Thyroid gland (tissue), 4 donors: ENCODE measurements at regions not wholly inside any gene's neighbourhood (a gene's known extent, or its start where the extent isn't known, plus 50 kb on each side); places are given as distances from the start of the nearest gene placed in this dataset.

ENCODE experiments used
- POLR2A ChIP-seq, 2 donors: fragments of 450-650 bp; IDR thresholded peaks; one replicate each; pipeline ENCODE4 v1.6.1; 2017; ENCODE audit warnings: antibody characterized with exemption in 2 of 2, mild to moderate bottlenecking in 2 of 2, moderate library complexity in 1 of 2
- TF ChIP-seq, protein P1 (sequence below), 6 experiments: fragments of 200-600 bp in 3 of 6; fragments of 450-650 bp in 3 of 6; sonication (generic) in 3 of 6; IDR thresholded peaks; one replicate each; pipeline ENCODE4 v1.5.1; 2016 to 2019; ENCODE audit warnings: antibody characterized with exemption in 6 of 6, mild to moderate bottlenecking in 2 of 6, inconsistent platforms in 1 of 6, moderate library complexity in 1 of 6

DNA sequence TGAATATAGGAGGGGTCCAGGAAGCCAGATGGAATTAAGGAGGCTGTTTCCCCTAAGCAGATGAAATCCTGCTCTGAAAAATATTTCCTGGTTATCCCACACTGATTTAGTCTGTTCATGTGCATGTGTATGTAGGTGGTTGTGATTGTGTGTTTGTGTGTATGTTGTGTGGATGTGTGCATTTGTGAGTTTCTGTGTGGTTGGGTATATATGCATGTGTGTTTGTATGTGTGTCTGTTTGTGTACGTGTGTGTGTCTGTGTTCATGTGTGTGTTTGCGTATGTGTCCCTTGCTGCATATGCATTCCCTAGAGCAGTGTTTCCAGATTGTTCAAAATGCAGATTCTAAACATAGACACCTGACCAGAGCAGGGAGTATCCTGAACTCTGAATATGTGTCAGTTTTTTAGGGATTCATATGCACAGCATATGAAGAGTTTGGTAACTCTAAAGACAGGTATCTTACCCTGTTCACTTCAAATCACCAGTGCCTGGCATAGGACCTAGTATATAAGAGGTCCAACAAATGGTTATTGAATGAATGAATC lies 239.8 kb downstream of the MAFB start:
- TF ChIP-seq, protein P1, sequence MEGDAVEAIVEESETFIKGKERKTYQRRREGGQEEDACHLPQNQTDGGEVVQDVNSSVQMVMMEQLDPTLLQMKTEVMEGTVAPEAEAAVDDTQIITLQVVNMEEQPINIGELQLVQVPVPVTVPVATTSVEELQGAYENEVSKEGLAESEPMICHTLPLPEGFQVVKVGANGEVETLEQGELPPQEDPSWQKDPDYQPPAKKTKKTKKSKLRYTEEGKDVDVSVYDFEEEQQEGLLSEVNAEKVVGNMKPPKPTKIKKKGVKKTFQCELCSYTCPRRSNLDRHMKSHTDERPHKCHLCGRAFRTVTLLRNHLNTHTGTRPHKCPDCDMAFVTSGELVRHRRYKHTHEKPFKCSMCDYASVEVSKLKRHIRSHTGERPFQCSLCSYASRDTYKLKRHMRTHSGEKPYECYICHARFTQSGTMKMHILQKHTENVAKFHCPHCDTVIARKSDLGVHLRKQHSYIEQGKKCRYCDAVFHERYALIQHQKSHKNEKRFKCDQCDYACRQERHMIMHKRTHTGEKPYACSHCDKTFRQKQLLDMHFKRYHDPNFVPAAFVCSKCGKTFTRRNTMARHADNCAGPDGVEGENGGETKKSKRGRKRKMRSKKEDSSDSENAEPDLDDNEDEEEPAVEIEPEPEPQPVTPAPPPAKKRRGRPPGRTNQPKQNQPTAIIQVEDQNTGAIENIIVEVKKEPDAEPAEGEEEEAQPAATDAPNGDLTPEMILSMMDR (IDR thresholded peaks at IDR 0.05), result no peak
- no peak for TF ChIP-seq POLR2A (IDR thresholded peaks at IDR 0.05)
